HEK293 (cell line): ENCODE measurements at regions not wholly inside any gene's neighbourhood (a gene's known extent, or its start where the extent isn't known, plus 50 kb on each side); places are given as distances from the start of the nearest gene placed in this dataset.

Experiments
- CTCF ChIA-PET: fragments of 350-600 bp; formaldehyde crosslinking; extraction: SDS; loops from one replicate; lab custom pipeline; 2021; ENCODE audit warnings: antibody characterized with exemption; lab: Yijun Ruan, JAX
- POLR2A ChIA-PET: fragments of 300-600 bp; formaldehyde crosslinking; extraction: SDS; loops from one replicate; lab custom pipeline; 2020; ENCODE audit warnings: antibody characterized with exemption, inconsistent platforms; lab: Yijun Ruan, JAX
- H3K27ac ChIP-seq: fragments of 200-500 bp; sonication (Bioruptor generic); 2 replicates; pipeline ENCODE4 v1.5.1; 2014; ENCODE audit warnings: low read depth, low read length, control low read depth, inconsistent platforms; ENCODE audit errors: extremely low read depth
- H3K36me3 ChIP-seq, 2 experiments: fragments of 200-500 bp in 1 of 2; sonication (Bioruptor generic) in 1 of 2; 1 replicate in 1 of 2; 2 replicates in 1 of 2; pipeline ENCODE4 v1.5.1; 2014 to 2017; ENCODE audit warnings: inconsistent platforms in 2 of 2, low read length in 2 of 2; ENCODE audit not compliant: control insufficient read depth in 2 of 2, insufficient read depth in 1 of 2
- H3K4me1 ChIP-seq: fragments of 200-500 bp; sonication (Bioruptor generic); 2 replicates; pipeline ENCODE4 v1.5.1; 2014; ENCODE audit warnings: mild to moderate bottlenecking, low read length, inconsistent platforms; ENCODE audit not compliant: control insufficient read depth, insufficient read depth
- H3K4me3 ChIP-seq: 2 replicates; pipeline ENCODE4 v1.5.1; 2011; ENCODE audit warnings: low read depth, mild to moderate bottlenecking, control low read depth, low read length, moderate library complexity
- H3K9me3 ChIP-seq: fragments of 200-500 bp; sonication (Bioruptor generic); 2 replicates; pipeline ENCODE4 v1.5.1; 2014; ENCODE audit warnings: low read depth, low read length, inconsistent platforms; ENCODE audit not compliant: control insufficient read depth, insufficient read depth
- GFI1B ChIP-seq: fragments of 450-650 bp; formaldehyde crosslinking; IDR thresholded peaks from 2 replicates; pipeline ENCODE4 v1.5.1; 2016; ENCODE audit warnings: missing biosample characterization, missing genetic modification characterization
- MYNN ChIP-seq: fragments of 450-650 bp; formaldehyde crosslinking; IDR thresholded peaks from 2 replicates; pipeline ENCODE4 v1.5.1; 2016; ENCODE audit warnings: missing biosample characterization, missing genetic modification characterization, borderline replicate concordance
- REPIN1 ChIP-seq: fragments of 450-650 bp; formaldehyde crosslinking; IDR thresholded peaks from 2 replicates; pipeline ENCODE4 v1.5.1; 2017; ENCODE audit warnings: missing biosample characterization, missing genetic modification characterization, low read depth
- SALL2 ChIP-seq: fragments of 450-650 bp; formaldehyde crosslinking; IDR thresholded peaks from 2 replicates; pipeline ENCODE4 v1.5.0; 2017; ENCODE audit warnings: missing biosample characterization, mild to moderate bottlenecking, missing genetic modification characterization, borderline replicate concordance
- ZBTB17 ChIP-seq: fragments of 450-650 bp; formaldehyde crosslinking; IDR thresholded peaks from 2 replicates; pipeline ENCODE4 v1.5.1; 2016; ENCODE audit warnings: missing biosample characterization, missing genetic modification characterization
- ZBTB20 ChIP-seq: fragments of 450-650 bp; formaldehyde crosslinking; IDR thresholded peaks from 2 replicates; pipeline ENCODE4 v1.5.1; 2016; ENCODE audit warnings: missing biosample characterization, missing genetic modification characterization
- ZBTB48 ChIP-seq: fragments of 450-650 bp; formaldehyde crosslinking; IDR thresholded peaks from 2 replicates; pipeline ENCODE4 v1.5.1; 2016; ENCODE audit warnings: missing biosample characterization, missing genetic modification characterization
- ZBTB8A ChIP-seq: fragments of 450-650 bp; formaldehyde crosslinking; IDR thresholded peaks from 2 replicates; pipeline ENCODE4 v1.5.1; 2016; ENCODE audit warnings: missing biosample characterization, missing genetic modification characterization
- ZIC2 ChIP-seq: fragments of 450-650 bp; formaldehyde crosslinking; IDR thresholded peaks from 2 replicates; pipeline ENCODE4 v1.5.1; 2016; ENCODE audit warnings: missing biosample characterization, missing genetic modification characterization
- ZNF10 ChIP-seq: fragments of 450-650 bp; formaldehyde crosslinking; IDR thresholded peaks from 2 replicates; pipeline ENCODE4 v1.5.1; 2017; ENCODE audit warnings: missing biosample characterization, missing genetic modification characterization
- ZNF112 ChIP-seq: fragments of 450-650 bp; formaldehyde crosslinking; IDR thresholded peaks from 2 replicates; pipeline ENCODE4 v1.5.0; 2017; ENCODE audit warnings: missing biosample characterization, missing genetic modification characterization
- ZNF138 ChIP-seq: fragments of 450-650 bp; formaldehyde crosslinking; IDR thresholded peaks from 2 replicates; pipeline ENCODE4 v1.5.1; 2016; ENCODE audit warnings: missing biosample characterization, missing genetic modification characterization, borderline replicate concordance
- ZNF214 ChIP-seq: fragments of 450-650 bp; formaldehyde crosslinking; IDR thresholded peaks from 2 replicates; pipeline ENCODE4 v1.5.1; 2017; ENCODE audit warnings: missing biosample characterization, mild to moderate bottlenecking, missing genetic modification characterization, borderline replicate concordance
- ZNF311 ChIP-seq: fragments of 450-650 bp; formaldehyde crosslinking; IDR thresholded peaks from 2 replicates; pipeline ENCODE4 v1.5.1; 2017; ENCODE audit warnings: missing biosample characterization, missing genetic modification characterization, borderline replicate concordance
- ZNF510 ChIP-seq: fragments of 450-650 bp; formaldehyde crosslinking; IDR thresholded peaks from 2 replicates; pipeline ENCODE4 v1.5.1; 2018; ENCODE audit warnings: mild to moderate bottlenecking, missing genetic modification characterization, missing biosample characterization; ENCODE audit not compliant: insufficient replicate concordance
- ZNF514 ChIP-seq: fragments of 450-650 bp; formaldehyde crosslinking; IDR thresholded peaks from 2 replicates; pipeline ENCODE4 v1.5.1; 2016; ENCODE audit warnings: missing biosample characterization, missing genetic modification characterization
- ZNF701 ChIP-seq: fragments of 450-650 bp; formaldehyde crosslinking; IDR thresholded peaks from 2 replicates; pipeline ENCODE4 v1.5.1; 2016; ENCODE audit warnings: missing biosample characterization, missing genetic modification characterization
- ZNF707 ChIP-seq: fragments of 450-650 bp; formaldehyde crosslinking; IDR thresholded peaks from 2 replicates; pipeline ENCODE4 v1.5.1; 2016; ENCODE audit warnings: missing biosample characterization, missing genetic modification characterization
- ZNF792 ChIP-seq: fragments of 450-650 bp; formaldehyde crosslinking; IDR thresholded peaks from 2 replicates; pipeline ENCODE4 v1.5.1; 2016; ENCODE audit warnings: missing biosample characterization, missing genetic modification characterization
- ZSCAN16 ChIP-seq: fragments of 450-650 bp; formaldehyde crosslinking; IDR thresholded peaks from 2 replicates; pipeline ENCODE4 v1.5.1; 2016; ENCODE audit warnings: missing biosample characterization, missing genetic modification characterization
- ZXDB ChIP-seq: fragments of 450-650 bp; formaldehyde crosslinking; IDR thresholded peaks from 2 replicates; pipeline ENCODE4 v1.5.1; 2016; ENCODE audit warnings: missing biosample characterization, missing genetic modification characterization
- TF ChIP-seq, protein P1 (sequence below): fragments of 450-650 bp; formaldehyde crosslinking; IDR thresholded peaks from 2 replicates; pipeline ENCODE4 v1.5.1; 2016; ENCODE audit warnings: missing biosample characterization, missing genetic modification characterization, borderline replicate concordance
- TF ChIP-seq, protein P2 (sequence below): fragments of 450-650 bp; formaldehyde crosslinking; IDR thresholded peaks from 2 replicates; pipeline ENCODE4 v1.5.1; 2017; ENCODE audit warnings: missing biosample characterization, missing genetic modification characterization
- TF ChIP-seq, protein P3 (sequence below): fragments of 450-650 bp; formaldehyde crosslinking; IDR thresholded peaks from 2 replicates; pipeline ENCODE4 v1.5.1; 2016; ENCODE audit warnings: missing biosample characterization, missing genetic modification characterization

DNA sequence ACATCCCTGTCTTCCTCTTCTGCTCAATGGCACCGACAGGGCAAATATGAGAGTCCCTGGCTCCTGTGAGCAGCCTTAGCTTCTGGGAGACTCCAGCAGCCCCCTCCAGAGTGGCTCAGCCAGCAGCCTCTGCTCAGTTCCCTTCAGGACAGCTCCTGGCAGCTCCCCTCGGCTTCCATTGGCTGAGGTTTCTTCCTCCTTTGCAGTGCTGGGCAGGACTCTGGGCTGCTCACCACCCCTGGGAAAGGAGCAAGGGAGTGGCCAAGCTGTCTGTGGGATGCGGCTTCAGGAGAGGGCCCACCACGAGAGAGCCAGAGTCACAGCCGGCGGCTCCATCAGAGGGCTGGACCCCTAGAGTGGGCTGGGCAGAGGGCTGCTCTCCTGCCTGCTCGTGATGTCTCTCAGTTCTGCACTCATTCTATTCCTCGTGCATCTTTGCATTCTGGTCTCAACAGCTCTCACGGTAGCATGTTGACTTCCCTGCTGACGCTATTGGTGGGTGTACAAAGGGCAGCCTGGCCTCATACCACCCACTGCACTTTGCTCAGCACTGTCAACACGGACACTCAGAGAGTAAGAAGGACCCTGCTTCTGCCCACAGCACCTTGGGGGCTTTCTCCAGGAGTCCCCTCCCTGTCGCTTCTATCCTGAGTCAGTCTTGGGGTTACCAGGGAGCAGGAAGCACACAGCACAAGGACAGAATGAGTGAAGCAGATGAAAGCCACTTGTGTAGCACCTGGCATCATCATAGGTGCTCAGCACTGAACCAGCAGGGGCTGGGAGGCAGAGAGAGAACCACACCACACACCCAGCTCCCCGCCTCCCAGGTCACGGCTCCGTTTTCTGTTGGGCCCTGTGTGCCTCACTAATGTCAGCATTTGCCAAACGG is 80.9 kb upstream of the ALDH1B1 start:
- Histone ChIP-seq H3K4me3 (no peak overlapping the region), H3K9me3 (no peaks in the 10 kb centered on the region), H3K27ac (no peak overlapping the region), H3K36me3 (no peaks in the 10 kb centered on the region), H3K4me1 (peaks cover 3% of the 10 kb centered on the region; the same call in 1 of the 2 replicates)
- ChIA-PET POLR2A (no interaction called here), CTCF (interaction anchor here (0.6 kb wide), 2 partner anchors 22 to 244 kb away, joined by 3 read pairs; no protein-coding TSS in a partner anchor)
- peak; percentile 30; the same call in 1 of the 2 replicates for TF ChIP-seq ZIC2 (tag by site-specific recombination)
- no peak for TF ChIP-seq SALL2

DNA sequence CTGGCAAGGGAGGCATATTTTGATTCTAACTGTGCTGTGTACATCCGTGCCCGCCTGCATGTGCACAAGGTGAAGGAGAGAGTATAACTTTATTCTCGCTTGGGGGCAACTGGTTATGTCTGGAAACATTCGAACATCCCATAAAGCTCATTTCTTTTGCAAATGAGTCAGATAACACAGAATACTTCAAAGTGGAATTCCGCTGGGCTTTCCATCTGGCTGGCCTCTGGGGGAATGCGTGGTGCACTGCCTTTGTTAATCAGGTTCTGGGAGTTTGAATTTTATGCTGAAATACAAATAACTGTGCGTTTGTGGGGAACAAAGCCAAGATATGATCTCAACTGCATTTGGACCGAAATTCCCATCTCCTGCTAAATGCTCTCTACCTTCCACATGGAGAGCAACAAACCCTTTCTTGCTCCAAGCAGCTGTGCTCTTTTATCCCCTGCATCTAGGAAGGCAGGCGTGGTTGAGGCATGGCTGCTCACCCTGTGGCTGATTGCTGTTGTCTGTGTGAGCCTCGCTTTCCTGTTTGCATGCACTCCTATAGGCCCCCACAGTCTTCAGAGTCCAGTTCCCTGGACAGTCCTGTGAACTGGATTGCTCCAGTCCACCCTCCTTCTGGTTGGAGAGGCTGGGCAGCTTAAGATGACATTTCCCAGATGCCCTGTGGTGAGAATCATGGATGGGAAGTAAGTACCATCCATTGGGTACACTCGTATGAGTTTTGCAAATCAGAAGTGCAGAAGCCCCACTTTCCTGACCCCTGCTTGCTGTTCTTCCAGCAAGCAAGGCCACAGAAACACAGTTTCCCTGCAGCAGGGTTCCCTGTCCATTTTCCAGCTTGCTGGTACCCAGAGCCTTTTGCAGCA is 82.9 kb upstream of the ALDH1B1 start:
- no peak overlapping the region for H3K27ac ChIP-seq
- H3K9me3 ChIP-seq, result no peaks in the 10 kb centered on the region
- no peak overlapping the region for H3K4me3 ChIP-seq
- H3K36me3 ChIP-seq, result no peaks in the 10 kb centered on the region
- peaks cover 3% of the 10 kb centered on the region; the same call in 1 of the 2 replicates for H3K4me1 ChIP-seq
- ChIA-PET CTCF (interaction anchor here (1.4 kb wide), 1 partner anchor 46 kb away, joined by 4 read pairs; no protein-coding TSS in a partner anchor), POLR2A (no interaction called here)
- TF ChIP-seq ZNF214 (tag by site-specific recombination), result no peak
- TF ChIP-seq ZXDB (tag by site-specific recombination), result no peak
- peak; percentile 70 for TF ChIP-seq ZNF10 (tag by site-specific recombination)
- TF ChIP-seq, protein P1, sequence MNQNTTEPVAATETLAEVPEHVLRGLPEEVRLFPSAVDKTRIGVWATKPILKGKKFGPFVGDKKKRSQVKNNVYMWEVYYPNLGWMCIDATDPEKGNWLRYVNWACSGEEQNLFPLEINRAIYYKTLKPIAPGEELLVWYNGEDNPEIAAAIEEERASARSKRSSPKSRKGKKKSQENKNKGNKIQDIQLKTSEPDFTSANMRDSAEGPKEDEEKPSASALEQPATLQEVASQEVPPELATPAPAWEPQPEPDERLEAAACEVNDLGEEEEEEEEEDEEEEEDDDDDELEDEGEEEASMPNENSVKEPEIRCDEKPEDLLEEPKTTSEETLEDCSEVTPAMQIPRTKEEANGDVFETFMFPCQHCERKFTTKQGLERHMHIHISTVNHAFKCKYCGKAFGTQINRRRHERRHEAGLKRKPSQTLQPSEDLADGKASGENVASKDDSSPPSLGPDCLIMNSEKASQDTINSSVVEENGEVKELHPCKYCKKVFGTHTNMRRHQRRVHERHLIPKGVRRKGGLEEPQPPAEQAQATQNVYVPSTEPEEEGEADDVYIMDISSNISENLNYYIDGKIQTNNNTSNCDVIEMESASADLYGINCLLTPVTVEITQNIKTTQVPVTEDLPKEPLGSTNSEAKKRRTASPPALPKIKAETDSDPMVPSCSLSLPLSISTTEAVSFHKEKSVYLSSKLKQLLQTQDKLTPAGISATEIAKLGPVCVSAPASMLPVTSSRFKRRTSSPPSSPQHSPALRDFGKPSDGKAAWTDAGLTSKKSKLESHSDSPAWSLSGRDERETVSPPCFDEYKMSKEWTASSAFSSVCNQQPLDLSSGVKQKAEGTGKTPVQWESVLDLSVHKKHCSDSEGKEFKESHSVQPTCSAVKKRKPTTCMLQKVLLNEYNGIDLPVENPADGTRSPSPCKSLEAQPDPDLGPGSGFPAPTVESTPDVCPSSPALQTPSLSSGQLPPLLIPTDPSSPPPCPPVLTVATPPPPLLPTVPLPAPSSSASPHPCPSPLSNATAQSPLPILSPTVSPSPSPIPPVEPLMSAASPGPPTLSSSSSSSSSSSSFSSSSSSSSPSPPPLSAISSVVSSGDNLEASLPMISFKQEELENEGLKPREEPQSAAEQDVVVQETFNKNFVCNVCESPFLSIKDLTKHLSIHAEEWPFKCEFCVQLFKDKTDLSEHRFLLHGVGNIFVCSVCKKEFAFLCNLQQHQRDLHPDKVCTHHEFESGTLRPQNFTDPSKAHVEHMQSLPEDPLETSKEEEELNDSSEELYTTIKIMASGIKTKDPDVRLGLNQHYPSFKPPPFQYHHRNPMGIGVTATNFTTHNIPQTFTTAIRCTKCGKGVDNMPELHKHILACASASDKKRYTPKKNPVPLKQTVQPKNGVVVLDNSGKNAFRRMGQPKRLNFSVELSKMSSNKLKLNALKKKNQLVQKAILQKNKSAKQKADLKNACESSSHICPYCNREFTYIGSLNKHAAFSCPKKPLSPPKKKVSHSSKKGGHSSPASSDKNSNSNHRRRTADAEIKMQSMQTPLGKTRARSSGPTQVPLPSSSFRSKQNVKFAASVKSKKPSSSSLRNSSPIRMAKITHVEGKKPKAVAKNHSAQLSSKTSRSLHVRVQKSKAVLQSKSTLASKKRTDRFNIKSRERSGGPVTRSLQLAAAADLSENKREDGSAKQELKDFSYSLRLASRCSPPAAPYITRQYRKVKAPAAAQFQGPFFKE (tag by site-specific recombination), result no peak
- TF ChIP-seq ZNF138 (tag by site-specific recombination), result no peak
- TF ChIP-seq REPIN1 (tag by site-specific recombination), result no peak
- TF ChIP-seq ZSCAN16, result no peak
- TF ChIP-seq ZNF311, result no peak
- TF ChIP-seq ZBTB17 (tag by site-specific recombination), result peak; percentile 79
- no peak for TF ChIP-seq ZNF510 (tag by site-specific recombination)
- TF ChIP-seq ZBTB8A (tag by site-specific recombination), result peak; percentile 25; the same call in 1 of the 2 replicates
- no peak for TF ChIP-seq MYNN (tag by site-specific recombination)
- TF ChIP-seq, protein P2, sequence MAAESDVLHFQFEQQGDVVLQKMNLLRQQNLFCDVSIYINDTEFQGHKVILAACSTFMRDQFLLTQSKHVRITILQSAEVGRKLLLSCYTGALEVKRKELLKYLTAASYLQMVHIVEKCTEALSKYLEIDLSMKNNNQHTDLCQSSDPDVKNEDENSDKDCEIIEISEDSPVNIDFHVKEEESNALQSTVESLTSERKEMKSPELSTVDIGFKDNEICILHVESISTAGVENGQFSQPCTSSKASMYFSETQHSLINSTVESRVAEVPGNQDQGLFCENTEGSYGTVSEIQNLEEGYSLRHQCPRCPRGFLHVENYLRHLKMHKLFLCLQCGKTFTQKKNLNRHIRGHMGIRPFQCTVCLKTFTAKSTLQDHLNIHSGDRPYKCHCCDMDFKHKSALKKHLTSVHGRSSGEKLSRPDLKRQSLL (tag by site-specific recombination), result no peak
- TF ChIP-seq, protein P3, sequence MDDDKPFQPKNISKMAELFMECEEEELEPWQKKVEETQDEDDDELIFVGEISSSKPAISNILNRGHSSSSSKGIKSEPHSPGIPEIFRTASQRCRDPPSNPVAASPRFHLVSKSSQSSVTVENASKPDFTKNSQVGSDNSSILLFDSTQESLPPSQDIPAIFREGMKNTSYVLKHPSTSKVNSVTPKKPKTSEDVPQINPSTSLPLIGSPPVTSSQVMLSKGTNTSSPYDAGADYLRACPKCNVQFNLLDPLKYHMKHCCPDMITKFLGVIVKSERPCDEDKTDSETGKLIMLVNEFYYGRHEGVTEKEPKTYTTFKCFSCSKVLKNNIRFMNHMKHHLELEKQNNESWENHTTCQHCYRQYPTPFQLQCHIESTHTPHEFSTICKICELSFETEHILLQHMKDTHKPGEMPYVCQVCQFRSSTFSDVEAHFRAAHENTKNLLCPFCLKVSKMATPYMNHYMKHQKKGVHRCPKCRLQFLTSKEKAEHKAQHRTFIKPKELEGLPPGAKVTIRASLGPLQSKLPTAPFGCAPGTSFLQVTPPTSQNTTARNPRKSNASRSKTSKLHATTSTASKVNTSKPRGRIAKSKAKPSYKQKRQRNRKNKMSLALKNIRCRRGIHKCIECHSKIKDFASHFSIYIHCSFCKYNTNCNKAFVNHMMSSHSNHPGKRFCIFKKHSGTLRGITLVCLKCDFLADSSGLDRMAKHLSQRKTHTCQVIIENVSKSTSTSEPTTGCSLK (tag by site-specific recombination), result no peak
- no peak for TF ChIP-seq ZNF707 (tag by site-specific recombination)
- TF ChIP-seq ZNF792, result no peak
- TF ChIP-seq ZNF112 (tag by site-specific recombination), result no peak
- TF ChIP-seq ZNF514, result no peak
- no peak for TF ChIP-seq ZBTB48 (tag by site-specific recombination)
- TF ChIP-seq ZNF701 (tag by site-specific recombination), result no peak
- no peak for TF ChIP-seq GFI1B (tag by site-specific recombination)
- TF ChIP-seq ZBTB20, result peak; percentile 35; the same call in 1 of the 2 replicates
